Duodenal mucosa (tissue), 2 donors: ENCODE measurements at regions not wholly inside any gene's neighbourhood (a gene's known extent, or its start where the extent isn't known, plus 50 kb on each side); places are given as distances from the start of the nearest gene placed in this dataset.

Experiments used
- H3K27ac ChIP-seq: one replicate; pipeline ENCODE4 v1.7.0; 2013; ENCODE audit warnings: low read depth, low read length
- H3K27me3 ChIP-seq, 2 donors: one replicate each; pipeline ENCODE4 v1.7.0; 2013; ENCODE audit warnings: low read length in 2 of 2, control low read depth in 1 of 2; ENCODE audit not compliant: insufficient read depth in 2 of 2, control insufficient read depth in 1 of 2
- H3K36me3 ChIP-seq, 2 donors: one replicate each; pipeline ENCODE4 v1.7.0; 2013; ENCODE audit warnings: low read length in 2 of 2, control low read depth in 1 of 2; ENCODE audit not compliant: insufficient read depth in 2 of 2, control insufficient read depth in 1 of 2
- H3K4me1 ChIP-seq, 2 donors: one replicate each; pipeline ENCODE4 v1.7.0; 2013; ENCODE audit warnings: low read length in 2 of 2, control low read depth in 1 of 2; ENCODE audit not compliant: insufficient read depth in 2 of 2, control insufficient read depth in 1 of 2
- H3K4me3 ChIP-seq, 2 donors: one replicate each; pipeline ENCODE4 v1.7.0; 2013; ENCODE audit warnings: low read length in 2 of 2, low read depth in 1 of 2
- H3K9ac ChIP-seq, 2 donors: one replicate each; pipeline ENCODE4 v1.7.0; 2013; ENCODE audit warnings: low read length in 2 of 2, low read depth in 1 of 2
- H3K9me3 ChIP-seq, 2 donors: one replicate each; pipeline ENCODE4 v1.7.0; 2013; ENCODE audit warnings: low read length in 2 of 2, control low read depth in 1 of 2; ENCODE audit not compliant: control insufficient read depth in 1 of 2

DNA sequence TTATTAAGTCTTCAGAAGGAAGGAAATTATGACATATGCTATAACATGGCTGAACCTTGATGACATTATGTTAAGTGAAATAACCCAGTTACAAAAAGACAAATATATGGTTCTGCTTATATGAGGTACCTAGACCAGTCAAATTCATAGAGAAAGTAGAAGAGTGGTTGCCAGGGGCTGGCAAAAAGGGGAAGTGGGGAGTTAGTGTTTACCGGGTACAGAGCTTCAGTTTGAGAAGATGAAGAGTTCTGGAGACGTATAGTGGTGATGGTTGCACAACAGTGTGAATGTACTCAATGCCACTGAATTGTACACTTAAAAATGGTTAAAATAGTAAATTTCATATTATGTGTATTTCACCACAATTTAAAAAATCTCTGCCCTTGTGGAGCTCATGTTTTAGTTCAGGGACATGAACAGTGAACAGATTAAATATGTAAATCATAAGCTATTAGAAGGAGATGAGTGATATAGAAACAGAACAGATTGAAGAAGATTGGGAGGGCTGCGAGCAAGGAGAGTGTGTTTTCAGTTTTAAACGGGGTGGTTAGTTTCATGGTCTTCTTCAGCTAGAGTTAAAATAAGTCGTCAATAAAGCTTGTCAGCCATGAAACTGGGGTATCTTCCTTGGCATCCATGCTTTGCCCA is 355.2 kb downstream of the KCNRG start:
- H3K9me3 ChIP-seq: no peaks in the 10 kb centered on the region
- H3K4me1 ChIP-seq: peaks cover 12 to 15% of the 10 kb centered on the region in 2 donors
- H3K27ac ChIP-seq: no peak overlapping the region
- H3K36me3 ChIP-seq: no peaks in the 10 kb centered on the region
- no peaks in the 10 kb centered on the region for H3K27me3 ChIP-seq
- no peak overlapping the region for H3K4me3 ChIP-seq
- no peak overlapping the region for H3K9ac ChIP-seq

- H3K9ac ChIP-seq: no peak overlapping the region
- no peak overlapping the region for H3K4me3 ChIP-seq
Observed at GRCh38 chr13:50374517-50374916, 359.3 kb downstream of the KCNRG start.

GRCh38 chr13:50375792-50376191 is 360.5 kb downstream of the KCNRG start:
- Histone ChIP-seq H3K9ac (no peak overlapping the region), H3K27ac (no peak overlapping the region), H3K27me3 (no peaks in the 10 kb centered on the region), H3K4me1 (no peaks in the 10 kb centered on the region), H3K9me3 (peaks cover 0 to 2% of the 10 kb centered on the region in 2 donors), H3K36me3 (no peaks in the 10 kb centered on the region), H3K4me3 (no peak overlapping the region)

More at GRCh38 chr13:50374517-50374916, 359.3 kb downstream of the KCNRG start:
- Histone ChIP-seq H3K27me3 (no peaks in the 10 kb centered on the region), H3K4me1 (no peaks in the 10 kb centered on the region), H3K27ac (no peak overlapping the region), H3K36me3 (no peaks in the 10 kb centered on the region), H3K9me3 (no peaks in the 10 kb centered on the region)

DNA sequence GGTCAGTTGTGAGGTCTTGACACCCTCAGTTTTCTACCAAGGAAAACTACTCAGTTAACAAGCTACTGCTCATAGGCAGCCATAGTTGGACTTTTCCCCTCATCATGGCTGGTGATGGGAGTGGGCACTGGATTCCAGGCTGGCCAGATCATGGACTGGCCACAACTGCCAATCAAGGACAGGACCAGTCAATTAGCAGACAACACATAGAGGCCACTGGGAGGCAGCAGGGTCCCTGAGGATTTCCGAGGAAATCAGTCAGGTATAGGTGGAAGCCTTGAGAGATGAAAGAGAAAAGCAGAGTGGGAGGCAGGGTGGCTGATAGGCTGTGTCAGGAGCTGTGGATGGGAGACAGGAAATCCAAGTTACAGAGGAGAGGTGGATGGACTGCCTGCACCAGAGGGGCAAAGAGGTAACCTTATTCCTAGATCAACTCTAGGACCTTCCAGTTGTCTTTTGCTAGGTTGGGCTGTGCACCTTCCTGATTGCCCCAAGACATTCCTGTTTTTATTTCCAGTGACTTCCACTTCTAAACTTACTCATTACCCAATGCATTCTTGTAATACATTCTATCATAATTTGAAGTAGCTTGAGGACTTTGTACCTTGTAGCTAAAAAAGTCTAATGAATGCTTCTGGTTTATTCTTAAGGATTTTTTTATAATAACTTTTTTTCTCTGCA is 361.8 kb downstream of the KCNRG start:
- Histone ChIP-seq H3K4me1 (no peaks in the 10 kb centered on the region), H3K36me3 (no peaks in the 10 kb centered on the region), H3K27me3 (no peaks in the 10 kb centered on the region), H3K27ac (no peak overlapping the region), H3K4me3 (no peak overlapping the region), H3K9me3 (peaks cover 0 to 5% of the 10 kb centered on the region in 2 donors), H3K9ac (no peak overlapping the region)

GRCh38 chr13:50377726-50378270 is 362.6 kb downstream of the KCNRG start:
- no peaks in the 10 kb centered on the region for H3K36me3 ChIP-seq
- peaks cover 0 to 5% of the 10 kb centered on the region in 2 donors for H3K9me3 ChIP-seq
- no peak overlapping the region for H3K9ac ChIP-seq
- H3K4me3 ChIP-seq: no peak overlapping the region
- H3K4me1 ChIP-seq: no peaks in the 10 kb centered on the region
- no peaks in the 10 kb centered on the region for H3K27me3 ChIP-seq
- no peak overlapping the region for H3K27ac ChIP-seq

GRCh38 chr13:50378509-50379044 is 363.3 kb downstream of the KCNRG start:
- Histone ChIP-seq H3K4me3 (no peak overlapping the region), H3K27ac (no peak overlapping the region), H3K9me3 (peaks cover 0 to 5% of the 10 kb centered on the region in 2 donors), H3K4me1 (no peaks in the 10 kb centered on the region), H3K36me3 (no peaks in the 10 kb centered on the region), H3K27me3 (no peaks in the 10 kb centered on the region), H3K9ac (no peak overlapping the region)

GRCh38 chr13:50379584-50379983 is 364.3 kb downstream of the KCNRG start:
- H3K4me1 ChIP-seq: no peaks in the 10 kb centered on the region
- H3K9ac ChIP-seq: no peak overlapping the region
- H3K27ac ChIP-seq: no peak overlapping the region
- no peak overlapping the region for H3K4me3 ChIP-seq
- no peaks in the 10 kb centered on the region for H3K27me3 ChIP-seq
- H3K9me3 ChIP-seq: peaks cover 0 to 5% of the 10 kb centered on the region in 2 donors
- H3K36me3 ChIP-seq: no peaks in the 10 kb centered on the region

- no peak overlapping the region for H3K9ac ChIP-seq
- no peaks in the 10 kb centered on the region for H3K27me3 ChIP-seq
- H3K9me3 ChIP-seq: peaks cover 0 to 5% of the 10 kb centered on the region in 2 donors
- H3K4me1 ChIP-seq: no peaks in the 10 kb centered on the region
- no peaks in the 10 kb centered on the region for H3K36me3 ChIP-seq
- H3K4me3 ChIP-seq: no peak overlapping the region
- H3K27ac ChIP-seq: no peak overlapping the region
Observed at GRCh38 chr13:50380905-50381304, 365.7 kb downstream of the KCNRG start.

DNA sequence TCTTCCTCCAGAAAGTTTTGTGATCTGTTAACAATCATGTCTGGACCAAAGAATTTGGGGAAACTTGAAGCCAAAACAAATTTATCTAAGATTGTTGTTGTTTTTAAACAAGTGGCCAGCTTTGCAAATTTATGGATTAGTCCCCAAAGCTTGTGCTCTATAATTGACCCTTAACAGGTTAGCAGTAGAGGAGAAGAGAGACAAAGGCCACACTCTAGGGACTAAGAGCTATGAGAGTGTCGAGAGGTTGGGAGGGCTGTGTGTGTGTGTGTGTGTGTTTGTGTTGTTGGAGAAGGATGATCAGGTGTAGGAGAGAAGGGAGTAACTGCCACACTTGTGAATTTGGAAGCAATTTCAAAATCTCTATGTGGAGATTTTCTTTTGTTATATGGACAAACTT is 367.3 kb downstream of the KCNRG start:
- Histone ChIP-seq H3K9ac (no peak overlapping the region), H3K9me3 (peaks cover 0 to 5% of the 10 kb centered on the region in 2 donors), H3K27me3 (no peaks in the 10 kb centered on the region), H3K27ac (no peak overlapping the region), H3K36me3 (no peaks in the 10 kb centered on the region), H3K4me1 (peaks cover 0 to 3% of the 10 kb centered on the region in 2 donors), H3K4me3 (no peak overlapping the region)

DNA sequence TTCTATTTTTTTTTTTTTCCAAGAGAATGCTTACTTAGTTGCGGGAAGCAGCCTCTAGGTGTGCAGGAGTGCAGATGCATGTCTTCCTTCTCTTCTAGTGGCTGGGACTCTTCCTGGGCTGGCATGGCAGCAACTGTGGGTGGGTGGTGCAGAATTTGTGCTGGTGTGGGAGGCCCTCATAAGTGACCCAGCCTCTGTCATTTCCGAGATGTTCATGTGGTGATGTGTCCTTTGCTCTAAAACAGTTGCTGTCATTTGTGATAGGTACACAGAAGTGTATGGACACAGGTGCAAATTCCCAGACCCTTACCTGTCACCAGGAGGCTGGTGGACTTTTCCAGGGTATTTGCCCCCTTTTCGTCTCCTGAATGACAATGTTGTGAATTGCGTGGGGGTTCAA is 367.7 kb downstream of the KCNRG start:
- H3K4me1 ChIP-seq: peaks cover 0 to 3% of the 10 kb centered on the region in 2 donors
- H3K9me3 ChIP-seq: peaks cover 0 to 5% of the 10 kb centered on the region in 2 donors
- H3K27ac ChIP-seq: no peak overlapping the region
- H3K9ac ChIP-seq: no peak overlapping the region
- H3K27me3 ChIP-seq: no peaks in the 10 kb centered on the region
- no peak overlapping the region for H3K4me3 ChIP-seq
- H3K36me3 ChIP-seq: no peaks in the 10 kb centered on the region
